ENCODE measurements at regions not wholly inside any gene's neighbourhood (a gene's known extent, or its start where the extent isn't known, plus 50 kb on each side); places are given as distances from the start of the nearest gene placed in this dataset.
"Not testable (repeated sequence)": the region's sequence is repeated elsewhere in the genome, so short reads cannot be mapped to it uniquely, and the experiment has no call there.

- H3K4me3 ChIP-seq, result no peak overlapping the region
- no peak overlapping the region for H3K27ac ChIP-seq
- H3K36me3 ChIP-seq, result no peaks in the 10 kb centered on the region
- intact Hi-C loops (cut with DNase I; ENCODE audit: low total_unique reads), result no loop called here
- no peaks in the 10 kb centered on the region for H3K4me1 ChIP-seq
- no peaks in the 10 kb centered on the region for H3K27me3 ChIP-seq
- no peak for TF ChIP-seq CTCF (IDR thresholded peaks at IDR 0.05)
- no peak for DNase-seq
- H3K9me3 ChIP-seq, result no peaks in the 10 kb centered on the region
Observed at GRCh38 chrX:128691872-128692271, 639.7 kb upstream of the ACTRT1 start.

- TF ChIP-seq CTCF (IDR thresholded peaks at IDR 0.05), result no peak
- Histone ChIP-seq H3K9me3 (no peaks in the 10 kb centered on the region), H3K4me3 (no peak overlapping the region), H3K36me3 (no peaks in the 10 kb centered on the region), H3K27ac (no peak overlapping the region), H3K27me3 (no peaks in the 10 kb centered on the region), H3K4me1 (no peaks in the 10 kb centered on the region)
- DNase-seq, result no peak
- intact Hi-C loops (cut with DNase I; ENCODE audit: low total_unique reads), result no loop called here
Observed at GRCh38 chrX:128685387-128685786, 633.2 kb upstream of the ACTRT1 start.

GRCh38 chrX:128676651-128677050 lies 624.4 kb upstream of the ACTRT1 start:
- Histone ChIP-seq H3K4me1 (no peaks in the 10 kb centered on the region), H3K36me3 (no peaks in the 10 kb centered on the region), H3K9me3 (no peaks in the 10 kb centered on the region), H3K4me3 (no peak overlapping the region), H3K27me3 (no peaks in the 10 kb centered on the region), H3K27ac (no peak overlapping the region)
- no peak for TF ChIP-seq CTCF (IDR thresholded peaks at IDR 0.05)
- no peak for DNase-seq
- intact Hi-C loops (cut with DNase I; ENCODE audit: low total_unique reads), result no loop called here

- H3K36me3 ChIP-seq; H3K4me1 ChIP-seq; H3K9me3 ChIP-seq; H3K27me3 ChIP-seq; H3K4me3 ChIP-seq; DNase-seq; H3K27ac ChIP-seq; intact Hi-C loops (cut with DNase I; ENCODE audit: low total_unique reads): not testable (repeated sequence)
Observed at GRCh38 chrX:128674326-128675086, 622.3 kb upstream of the ACTRT1 start.

- no peak for TF ChIP-seq CTCF (IDR thresholded peaks at IDR 0.05)
- Histone ChIP-seq H3K4me1 (no peaks in the 10 kb centered on the region), H3K4me3 (no peak overlapping the region), H3K27ac (no peak overlapping the region), H3K27me3 (no peaks in the 10 kb centered on the region), H3K9me3 (peaks cover 0 to 12% (median 0%) of the 10 kb centered on the region in 3 donors), H3K36me3 (no peaks in the 10 kb centered on the region)
- intact Hi-C loops (cut with DNase I; ENCODE audit: low total_unique reads), result no loop called here
- DNase-seq, result no peak
Observed at GRCh38 chrX:128664211-128664610, 612.0 kb upstream of the ACTRT1 start.

GRCh38 chrX:128653524-128654060 lies 601.4 kb upstream of the ACTRT1 start:
- intact Hi-C loops (cut with DNase I; ENCODE audit: low total_unique reads), result no loop called here
- no peak for DNase-seq
- no peak for TF ChIP-seq CTCF (IDR thresholded peaks at IDR 0.05)

More at GRCh38 chrX:128653524-128654060, 601.4 kb upstream of the ACTRT1 start:
- Histone ChIP-seq H3K4me1 (no peaks in the 10 kb centered on the region), H3K36me3 (no peaks in the 10 kb centered on the region), H3K4me3 (no peak overlapping the region), H3K27ac (no peak overlapping the region), H3K9me3 (peaks cover 0 to 9% (median 8%) of the 10 kb centered on the region in 3 donors), H3K27me3 (no peaks in the 10 kb centered on the region)

All from tibial artery (tissue), 4 donors.